Caco-2 (cell line): ENCODE measurements at regions not wholly inside any gene's neighbourhood (a gene's known extent, or its start where the extent isn't known, plus 50 kb on each side); places are given as distances from the start of the nearest gene placed in this dataset.

Experiments used
- BruUV-seq: library from RNA; stranded (reverse); fragments of 400-500 nt; replicated peaks from 2 replicates; lab custom pipeline; 2021; lab: Mats Ljungman, UMichigan
- CTCF ChIA-PET: fragments of 300-600 bp; sonication (Branson Sonifier 250); formaldehyde crosslinking; loops from one replicate; lab custom pipeline; 2022; ENCODE audit warnings: antibody characterized with exemption; lab: Charles Lee
- POLR2A ChIA-PET: fragments of 300-600 bp; sonication (Branson Sonifier 250); formaldehyde crosslinking; loops from one replicate; lab custom pipeline; 2022; ENCODE audit warnings: antibody characterized with exemption; lab: Charles Lee
- DNase-seq, 2 experiments: peaks; one replicate each; pipeline versions ENCODE4 v3.0.0 to v3.0.0-alpha.2; 2020 to 2022
- H3K27me3 ChIP-seq: replicated peaks from 2 replicates; pipeline ENCODE4 v1.6.0; 2011; ENCODE audit warnings: low read length; ENCODE audit not compliant: control insufficient read depth, insufficient read depth
- H3K36me3 ChIP-seq: 2 replicates; pipeline ENCODE4 v1.5.1; 2011; ENCODE audit warnings: low read length; ENCODE audit not compliant: control insufficient read depth, insufficient read depth
- H3K4me1 ChIP-seq: fragments of 250-450 bp; sonication (Bioruptor Pico); 2 replicates; pipeline ENCODE4 v1.5.1; 2020; ENCODE audit warnings: mild to moderate bottlenecking
- H3K4me3 ChIP-seq: 2 replicates; pipeline ENCODE4 v1.5.1; 2011; ENCODE audit warnings: low read depth, mild to moderate bottlenecking, control low read depth, low read length
- H3K9me3 ChIP-seq: fragments of 250-450 bp; sonication (Bioruptor Pico); 2 replicates; pipeline ENCODE4 v1.5.1; 2020; ENCODE audit warnings: mild to moderate bottlenecking, moderate library complexity
- H3K27ac Mint-ChIP-seq: one replicate; pipeline ENCODE4 v1.8.0; 2022; ENCODE audit warnings: mixed read lengths; ENCODE audit not compliant: unreplicated experiment
- H3K27me3 Mint-ChIP-seq: one replicate; pipeline ENCODE4 v1.8.0; 2022; ENCODE audit warnings: mixed read lengths; ENCODE audit not compliant: insufficient read depth, unreplicated experiment
- H3K36me3 Mint-ChIP-seq: one replicate; pipeline ENCODE4 v1.8.0; 2022; ENCODE audit warnings: mild to moderate bottlenecking, mixed read lengths; ENCODE audit not compliant: insufficient read depth, unreplicated experiment
- H3K4me1 Mint-ChIP-seq: one replicate; pipeline ENCODE4 v1.8.0; 2022; ENCODE audit warnings: low read depth, mixed read lengths; ENCODE audit not compliant: unreplicated experiment
- H3K4me3 Mint-ChIP-seq: one replicate; pipeline ENCODE4 v1.8.0; 2022; ENCODE audit warnings: mild to moderate bottlenecking, moderate library complexity, mixed read lengths; ENCODE audit not compliant: unreplicated experiment
- H3K9me3 Mint-ChIP-seq: one replicate; pipeline ENCODE4 v1.8.0; 2022; ENCODE audit warnings: mixed read lengths; ENCODE audit not compliant: unreplicated experiment
- CTCF ChIP-seq, 2 experiments: fragments of 200-600 bp in 1 of 2; IDR thresholded peaks; 1 replicate in 1 of 2; 2 replicates in 1 of 2; pipeline versions ENCODE4 v1.5.1 to v1.8.0; 2011 to 2022; ENCODE audit warnings: antibody characterized with exemption in 1 of 2, control low read depth in 1 of 2, inconsistent platforms in 1 of 2, low read depth in 1 of 2, low read length in 1 of 2, mild to moderate bottlenecking in 1 of 2, moderate library complexity in 1 of 2; ENCODE audit not compliant: insufficient read depth in 1 of 2, severe bottlenecking in 1 of 2, unreplicated experiment in 1 of 2
- intact Hi-C: fragments of 100-400 bp; cut with micrococcal nuclease; formaldehyde crosslinking; loops from one replicate; pipeline ENCODE4 v1.10.0; 2022; ENCODE audit not compliant: unreplicated experiment

- Mint-ChIP-seq H3K36me3 (no peaks in the 10 kb centered on the region), H3K9me3 (no peaks in the 10 kb centered on the region), H3K4me1 (no peaks in the 10 kb centered on the region), H3K4me3 (no peak overlapping the region), H3K27me3 (no peaks in the 10 kb centered on the region), H3K27ac (no peak overlapping the region)
- no TSS peak for BruUV-seq
- Histone ChIP-seq H3K9me3 (no peaks in the 10 kb centered on the region), H3K36me3 (no peaks in the 10 kb centered on the region), H3K4me1 (no peaks in the 10 kb centered on the region), H3K27me3 (no peaks in the 10 kb centered on the region), H3K4me3 (no peak overlapping the region)
- ChIA-PET POLR2A (no interaction called here), CTCF (no interaction called here)
- TF ChIP-seq CTCF (IDR thresholded peaks at IDR 0.05; ENCODE audit: insufficient read depth in 1 of 2, low read depth in 1 of 2, low read length in 1 of 2, severe bottlenecking in 1 of 2, unreplicated experiment in 1 of 2) = no peak
- intact Hi-C loops = no loop called here
- DNase-seq = no peak
Measured at GRCh38 chr11:10639350-10639749, 54.2 kb downstream of the IRAG1 start.

- no peaks in the 10 kb centered on the region for H3K36me3 ChIP-seq
- no peaks in the 10 kb centered on the region for H3K9me3 Mint-ChIP-seq
- intact Hi-C loops = no loop called here
- H3K9me3 ChIP-seq = no peaks in the 10 kb centered on the region
- TF ChIP-seq CTCF (IDR thresholded peaks at IDR 0.05; ENCODE audit: insufficient read depth in 1 of 2, low read depth in 1 of 2, low read length in 1 of 2, severe bottlenecking in 1 of 2, unreplicated experiment in 1 of 2) = no peak
- POLR2A ChIA-PET = interaction anchor here (1.0 kb wide), 1 partner anchor 22 kb away, joined by 4 read pairs; no protein-coding TSS in a partner anchor
- no peaks in the 10 kb centered on the region for H3K27me3 Mint-ChIP-seq
- CTCF ChIA-PET = no interaction called here
- peaks cover 6% of the 10 kb centered on the region; the same call in 1 of the 2 replicates for H3K4me1 ChIP-seq
- no peaks in the 10 kb centered on the region for H3K27me3 ChIP-seq
- DNase-seq = no peak
- H3K36me3 Mint-ChIP-seq = no peaks in the 10 kb centered on the region
- BruUV-seq = no TSS peak
- H3K4me3 ChIP-seq = no peak overlapping the region
- H3K27ac Mint-ChIP-seq = no peak overlapping the region
- H3K4me3 Mint-ChIP-seq = no peak overlapping the region
- no peaks in the 10 kb centered on the region for H3K4me1 Mint-ChIP-seq
Measured at GRCh38 chr11:10638316-10638925, 55.1 kb downstream of the IRAG1 start.

GRCh38 chr11:10637731-10638151, 55.8 kb downstream of the IRAG1 start:
- no TSS peak for BruUV-seq
- no peaks in the 10 kb centered on the region for H3K4me1 Mint-ChIP-seq
- no peaks in the 10 kb centered on the region for H3K27me3 Mint-ChIP-seq
- ChIA-PET CTCF (no interaction called here), POLR2A (interaction anchor here (1.0 kb wide), 1 partner anchor 23 kb away, joined by 4 read pairs; no protein-coding TSS in a partner anchor)
- Histone ChIP-seq H3K4me1 (peaks cover 7% of the 10 kb centered on the region; the same call in 1 of the 2 replicates), H3K36me3 (no peaks in the 10 kb centered on the region), H3K9me3 (no peaks in the 10 kb centered on the region), H3K4me3 (no peak overlapping the region), H3K27me3 (no peaks in the 10 kb centered on the region)
- no peak overlapping the region for H3K27ac Mint-ChIP-seq
- intact Hi-C loops = no loop called here
- no peaks in the 10 kb centered on the region for H3K9me3 Mint-ChIP-seq
- no peak for DNase-seq
- H3K36me3 Mint-ChIP-seq = no peaks in the 10 kb centered on the region
- no peak for TF ChIP-seq CTCF (IDR thresholded peaks at IDR 0.05; ENCODE audit: insufficient read depth in 1 of 2, low read depth in 1 of 2, low read length in 1 of 2, severe bottlenecking in 1 of 2, unreplicated experiment in 1 of 2)
- H3K4me3 Mint-ChIP-seq = no peak overlapping the region
